LNCAP (cell line): ENCODE measurements at regions not wholly inside any gene's neighbourhood (a gene's known extent, or its start where the extent isn't known, plus 50 kb on each side); places are given as distances from the start of the nearest gene placed in this dataset.

Experiments
- TF ChIP-seq, protein P1 (sequence below): fragments of 450-650 bp; IDR thresholded peaks from 2 replicates; pipeline ENCODE4 v1.5.1; 2017; ENCODE audit warnings: mild to moderate bottlenecking

DNA sequence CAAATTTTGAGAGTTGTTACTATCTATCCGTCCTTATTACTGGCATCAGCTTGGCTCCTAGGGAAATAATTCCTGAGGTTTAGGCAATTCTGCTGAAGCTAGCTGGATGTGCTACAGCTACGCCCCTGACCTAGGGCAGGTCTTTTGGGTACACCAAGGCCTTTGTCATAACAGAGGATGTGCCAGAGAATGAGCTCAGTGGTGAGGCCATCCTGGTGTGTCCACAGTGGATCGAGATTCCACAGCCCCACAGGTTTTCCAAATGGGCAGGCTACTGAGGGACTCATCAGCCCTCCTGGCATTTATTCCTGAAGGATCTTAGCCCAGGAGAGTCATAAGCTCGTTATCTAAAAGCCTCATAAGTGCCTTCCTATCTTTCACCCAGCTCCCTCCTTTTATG is 475.2 kb upstream of the USP24 start:
- TF ChIP-seq, protein P1, sequence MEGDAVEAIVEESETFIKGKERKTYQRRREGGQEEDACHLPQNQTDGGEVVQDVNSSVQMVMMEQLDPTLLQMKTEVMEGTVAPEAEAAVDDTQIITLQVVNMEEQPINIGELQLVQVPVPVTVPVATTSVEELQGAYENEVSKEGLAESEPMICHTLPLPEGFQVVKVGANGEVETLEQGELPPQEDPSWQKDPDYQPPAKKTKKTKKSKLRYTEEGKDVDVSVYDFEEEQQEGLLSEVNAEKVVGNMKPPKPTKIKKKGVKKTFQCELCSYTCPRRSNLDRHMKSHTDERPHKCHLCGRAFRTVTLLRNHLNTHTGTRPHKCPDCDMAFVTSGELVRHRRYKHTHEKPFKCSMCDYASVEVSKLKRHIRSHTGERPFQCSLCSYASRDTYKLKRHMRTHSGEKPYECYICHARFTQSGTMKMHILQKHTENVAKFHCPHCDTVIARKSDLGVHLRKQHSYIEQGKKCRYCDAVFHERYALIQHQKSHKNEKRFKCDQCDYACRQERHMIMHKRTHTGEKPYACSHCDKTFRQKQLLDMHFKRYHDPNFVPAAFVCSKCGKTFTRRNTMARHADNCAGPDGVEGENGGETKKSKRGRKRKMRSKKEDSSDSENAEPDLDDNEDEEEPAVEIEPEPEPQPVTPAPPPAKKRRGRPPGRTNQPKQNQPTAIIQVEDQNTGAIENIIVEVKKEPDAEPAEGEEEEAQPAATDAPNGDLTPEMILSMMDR = no peak

DNA sequence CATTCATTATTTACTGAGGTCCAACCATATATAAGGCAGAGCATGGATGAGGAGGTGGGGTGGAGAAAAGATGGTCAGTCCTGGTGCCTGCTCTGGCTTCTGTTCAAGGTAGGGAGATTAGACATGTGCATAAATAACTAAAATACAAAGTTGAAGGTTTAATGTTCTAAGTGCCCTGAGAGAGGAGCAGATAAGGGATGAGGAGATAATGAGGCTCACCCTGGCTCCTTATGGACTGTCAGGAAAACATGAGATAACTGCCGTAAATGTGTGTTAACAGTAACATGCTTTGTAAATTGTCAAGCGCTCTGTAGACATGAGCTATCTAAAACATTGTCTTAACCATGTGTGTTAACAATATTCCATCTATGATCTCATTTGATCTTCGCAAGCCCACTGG is 474.6 kb upstream of the USP24 start:
- TF ChIP-seq, protein P1 = no peak

DNA sequence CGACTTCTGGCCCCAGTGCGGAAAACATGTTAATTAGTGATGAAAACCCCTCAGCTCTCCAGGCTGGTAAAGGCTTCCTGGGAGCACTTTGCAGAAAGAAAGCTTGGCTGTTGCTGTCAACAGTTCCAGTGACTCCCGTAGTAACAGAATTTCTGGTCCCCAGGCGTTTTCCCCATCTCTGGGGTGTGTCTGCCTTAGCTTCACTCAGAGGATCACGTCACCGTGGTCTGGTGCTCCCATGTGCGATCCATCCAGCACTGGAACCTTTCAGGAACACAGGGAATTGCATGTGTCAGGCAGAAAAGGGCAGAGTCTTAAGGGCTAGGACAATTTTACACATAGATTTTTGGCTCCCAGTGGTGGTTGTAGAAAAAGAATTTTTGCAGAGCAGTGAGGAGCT is 470.4 kb upstream of the USP24 start:
- TF ChIP-seq, protein P1 = no peak

DNA sequence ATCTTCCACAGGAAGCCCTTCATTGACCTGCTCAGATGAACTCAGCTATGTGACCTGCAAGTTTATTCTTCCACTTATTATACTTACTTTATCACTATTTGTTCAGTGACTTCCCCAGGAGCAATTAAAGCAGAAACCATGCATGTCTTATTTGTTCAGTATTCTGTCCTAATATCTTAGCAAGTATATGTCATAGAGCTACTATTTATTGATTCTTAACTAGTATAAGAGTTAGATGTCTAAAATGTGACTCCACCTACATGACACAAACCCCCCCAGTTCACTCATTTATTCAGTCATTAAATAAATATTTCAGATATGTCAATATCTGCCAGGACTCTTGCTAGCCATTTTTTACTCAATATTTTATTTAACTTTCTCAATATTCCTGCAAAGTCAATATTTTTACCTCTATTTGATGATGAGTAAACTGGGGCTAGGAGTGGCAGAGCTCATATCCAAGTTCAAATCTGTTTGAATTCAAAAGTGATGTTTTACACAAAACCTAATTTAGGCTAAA is 469.0 kb upstream of the USP24 start:
- TF ChIP-seq, protein P1 = no peak

DNA sequence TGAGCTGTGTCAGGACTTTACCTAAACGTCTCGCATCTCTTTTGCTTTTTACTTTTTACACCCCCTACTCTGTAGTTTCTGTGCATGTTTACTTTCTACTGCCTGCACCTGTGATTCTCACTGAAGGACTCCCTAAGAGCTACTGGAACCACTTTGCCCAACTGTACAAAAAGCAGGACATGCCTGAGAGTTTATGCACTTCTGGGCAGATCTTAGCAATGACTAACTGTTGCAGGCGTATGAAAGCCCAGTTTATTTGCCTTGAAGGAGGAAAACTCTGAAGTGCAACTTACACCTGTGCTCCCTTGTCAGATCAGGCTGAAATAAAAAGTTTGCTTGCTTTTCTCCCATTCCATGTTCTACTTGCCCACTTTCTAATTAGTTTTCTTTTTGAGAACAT is 467.0 kb upstream of the USP24 start:
- TF ChIP-seq, protein P1 = no peak

DNA sequence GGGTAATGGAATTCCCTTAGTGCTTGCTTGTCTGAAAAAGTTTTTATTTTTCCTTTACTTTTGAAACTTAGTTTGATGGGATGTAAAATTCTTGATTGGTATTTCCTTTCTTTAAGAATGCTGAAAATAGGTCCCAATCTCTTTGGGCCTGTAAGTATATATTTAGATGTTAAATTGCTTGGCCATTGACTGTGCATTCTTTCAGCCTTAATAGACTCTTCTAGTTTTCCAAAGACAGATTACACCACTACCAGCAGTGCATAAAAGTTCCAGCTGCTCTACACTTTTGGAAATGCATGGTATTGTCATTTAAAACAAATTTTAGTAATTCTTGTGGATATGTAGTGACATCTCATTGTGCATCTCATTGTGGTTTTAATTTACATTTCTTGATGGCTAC is 464.8 kb upstream of the USP24 start:
- TF ChIP-seq, protein P1 = no peak

DNA sequence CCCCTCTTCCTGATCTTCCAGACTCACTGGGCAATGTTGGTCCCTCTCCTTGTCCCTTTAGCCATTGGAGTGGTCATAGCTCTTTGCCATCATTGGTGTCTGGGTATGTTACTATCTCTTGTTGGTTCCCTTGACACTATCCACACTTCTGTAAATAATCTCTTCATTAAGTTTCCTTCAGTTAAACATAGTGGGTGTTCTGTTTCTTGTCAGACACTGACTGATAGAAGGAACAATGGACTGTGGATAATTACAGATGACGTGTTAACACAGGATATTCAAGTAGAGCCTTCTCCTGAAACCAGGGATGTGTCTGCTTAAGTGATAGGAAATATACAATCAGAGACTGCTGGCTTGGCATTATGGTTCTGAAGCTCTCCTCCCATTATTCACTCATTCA is 458.3 kb upstream of the USP24 start:
- TF ChIP-seq, protein P1 = no peak
